ENCODE measurements at regions not wholly inside any gene's neighbourhood (a gene's known extent, or its start where the extent isn't known, plus 50 kb on each side); places are given as distances from the start of the nearest gene placed in this dataset.

- TF ChIP-seq CTCF (IDR thresholded peaks at IDR 0.05; ENCODE audit: borderline replicate concordance, extremely low read depth, low read length, poor library complexity, severe bottlenecking) = no peak
- no peak for TF ChIP-seq EZH2 (IDR thresholded peaks at IDR 0.05; ENCODE audit: borderline replicate concordance, low read depth, low read length, severe bottlenecking)
- H3K27ac ChIP-seq (ENCODE audit: low read length) = no peak overlapping the region
- H3K27me3 ChIP-seq (ENCODE audit: insufficient read depth, low read length, poor library complexity) = no peaks in the 10 kb centered on the region
- no peaks in the 10 kb centered on the region for H3K9me3 ChIP-seq (ENCODE audit: insufficient read depth, low read length, severe bottlenecking)
- H3K4me2 ChIP-seq (ENCODE audit: insufficient read depth, low read length) = no peak overlapping the region
- H3K9ac ChIP-seq (ENCODE audit: low read depth, low read length) = no peak overlapping the region
- no peak for DNase-seq
- no peak overlapping the region for H3K4me3 ChIP-seq (ENCODE audit: low read depth in 1 of 2, low read length in 2 of 2)
- H3K36me3 ChIP-seq (ENCODE audit: insufficient read depth, low read length) = no peaks in the 10 kb centered on the region
- no peaks in the 10 kb centered on the region for H3K4me1 ChIP-seq (ENCODE audit: insufficient read depth, low read length)
- no peaks in the 10 kb centered on the region for H3K79me2 ChIP-seq (ENCODE audit: insufficient read depth, low read length)
- no peaks in the 10 kb centered on the region for H4K20me1 ChIP-seq (ENCODE audit: insufficient read depth, low read length)
- ATAC-seq (ENCODE audit: insufficient read depth, low read depth) = no peak
- no peak overlapping the region for H2AFZ ChIP-seq (ENCODE audit: low read depth, low read length)
Measured at GRCh38 chr3:152891678-152892077, 56.7 kb downstream of the P2RY1 start.

- no peaks in the 10 kb centered on the region for H3K79me2 ChIP-seq (ENCODE audit: insufficient read depth, low read length)
- H3K9me3 ChIP-seq (ENCODE audit: insufficient read depth, low read length, severe bottlenecking) = no peaks in the 10 kb centered on the region
- no peak overlapping the region for H3K4me2 ChIP-seq (ENCODE audit: insufficient read depth, low read length)
- no peaks in the 10 kb centered on the region for H3K4me1 ChIP-seq (ENCODE audit: insufficient read depth, low read length)
- no peaks in the 10 kb centered on the region for H3K36me3 ChIP-seq (ENCODE audit: insufficient read depth, low read length)
- no peaks in the 10 kb centered on the region for H3K27me3 ChIP-seq (ENCODE audit: insufficient read depth, low read length, poor library complexity)
- DNase-seq (no peak), ATAC-seq (ENCODE audit: insufficient read depth, low read depth) (no peak)
- H2AFZ ChIP-seq (ENCODE audit: low read depth, low read length) = no peak overlapping the region
- no peaks in the 10 kb centered on the region for H4K20me1 ChIP-seq (ENCODE audit: insufficient read depth, low read length)
- H3K9ac ChIP-seq (ENCODE audit: low read depth, low read length) = no peak overlapping the region
- H3K4me3 ChIP-seq (ENCODE audit: low read depth in 1 of 2, low read length in 2 of 2) = no peak overlapping the region
- H3K27ac ChIP-seq (ENCODE audit: low read length) = no peak overlapping the region
- no peak for TF ChIP-seq CTCF (IDR thresholded peaks at IDR 0.05; ENCODE audit: borderline replicate concordance, extremely low read depth, low read length, poor library complexity, severe bottlenecking)
- TF ChIP-seq EZH2 (IDR thresholded peaks at IDR 0.05; ENCODE audit: borderline replicate concordance, low read depth, low read length, severe bottlenecking) = no peak
Measured at GRCh38 chr3:152892446-152892845, 57.5 kb downstream of the P2RY1 start.

GRCh38 chr3:152893647-152894046, 58.7 kb downstream of the P2RY1 start:
- H3K27me3 ChIP-seq (ENCODE audit: insufficient read depth, low read length, poor library complexity) = no peaks in the 10 kb centered on the region
- no peak for TF ChIP-seq CTCF (IDR thresholded peaks at IDR 0.05; ENCODE audit: borderline replicate concordance, extremely low read depth, low read length, poor library complexity, severe bottlenecking)
- no peak for TF ChIP-seq EZH2 (IDR thresholded peaks at IDR 0.05; ENCODE audit: borderline replicate concordance, low read depth, low read length, severe bottlenecking)
- no peaks in the 10 kb centered on the region for H3K36me3 ChIP-seq (ENCODE audit: insufficient read depth, low read length)
- H3K9ac ChIP-seq (ENCODE audit: low read depth, low read length) = no peak overlapping the region
- H4K20me1 ChIP-seq (ENCODE audit: insufficient read depth, low read length) = no peaks in the 10 kb centered on the region
- H3K4me2 ChIP-seq (ENCODE audit: insufficient read depth, low read length) = no peak overlapping the region
- H3K79me2 ChIP-seq (ENCODE audit: insufficient read depth, low read length) = no peaks in the 10 kb centered on the region
- H3K27ac ChIP-seq (ENCODE audit: low read length) = no peak overlapping the region
- no peak overlapping the region for H2AFZ ChIP-seq (ENCODE audit: low read depth, low read length)
- ATAC-seq (ENCODE audit: insufficient read depth, low read depth) = no peak
- no peaks in the 10 kb centered on the region for H3K9me3 ChIP-seq (ENCODE audit: insufficient read depth, low read length, severe bottlenecking)
- no peak overlapping the region for H3K4me3 ChIP-seq (ENCODE audit: low read depth in 1 of 2, low read length in 2 of 2)
- H3K4me1 ChIP-seq (ENCODE audit: insufficient read depth, low read length) = no peaks in the 10 kb centered on the region
- DNase-seq = no peak

- Histone ChIP-seq H3K4me1 (ENCODE audit: insufficient read depth, low read length) (no peaks in the 10 kb centered on the region), H3K4me2 (ENCODE audit: insufficient read depth, low read length) (no peak overlapping the region), H3K27ac (ENCODE audit: low read length) (no peak overlapping the region), H3K27me3 (ENCODE audit: insufficient read depth, low read length, poor library complexity) (no peaks in the 10 kb centered on the region), H3K9ac (ENCODE audit: low read depth, low read length) (no peak overlapping the region), H3K36me3 (ENCODE audit: insufficient read depth, low read length) (no peaks in the 10 kb centered on the region), H3K4me3 (ENCODE audit: low read depth in 1 of 2, low read length in 2 of 2) (no peak overlapping the region), H3K9me3 (ENCODE audit: insufficient read depth, low read length, severe bottlenecking) (no peaks in the 10 kb centered on the region), H3K79me2 (ENCODE audit: insufficient read depth, low read length) (no peaks in the 10 kb centered on the region), H2AFZ (ENCODE audit: low read depth, low read length) (no peak overlapping the region), H4K20me1 (ENCODE audit: insufficient read depth, low read length) (no peaks in the 10 kb centered on the region)
- no peak for ATAC-seq (ENCODE audit: insufficient read depth, low read depth)
- TF ChIP-seq CTCF (IDR thresholded peaks at IDR 0.05; ENCODE audit: borderline replicate concordance, extremely low read depth, low read length, poor library complexity, severe bottlenecking) = no peak
- no peak for TF ChIP-seq EZH2 (IDR thresholded peaks at IDR 0.05; ENCODE audit: borderline replicate concordance, low read depth, low read length, severe bottlenecking)
- DNase-seq = no peak
Measured at GRCh38 chr3:152899306-152899705, 64.4 kb downstream of the P2RY1 start.
